ENCODE measurements at regions not wholly inside any gene's neighbourhood (a gene's known extent, or its start where the extent isn't known, plus 50 kb on each side); places are given as distances from the start of the nearest gene placed in this dataset.

DNA sequence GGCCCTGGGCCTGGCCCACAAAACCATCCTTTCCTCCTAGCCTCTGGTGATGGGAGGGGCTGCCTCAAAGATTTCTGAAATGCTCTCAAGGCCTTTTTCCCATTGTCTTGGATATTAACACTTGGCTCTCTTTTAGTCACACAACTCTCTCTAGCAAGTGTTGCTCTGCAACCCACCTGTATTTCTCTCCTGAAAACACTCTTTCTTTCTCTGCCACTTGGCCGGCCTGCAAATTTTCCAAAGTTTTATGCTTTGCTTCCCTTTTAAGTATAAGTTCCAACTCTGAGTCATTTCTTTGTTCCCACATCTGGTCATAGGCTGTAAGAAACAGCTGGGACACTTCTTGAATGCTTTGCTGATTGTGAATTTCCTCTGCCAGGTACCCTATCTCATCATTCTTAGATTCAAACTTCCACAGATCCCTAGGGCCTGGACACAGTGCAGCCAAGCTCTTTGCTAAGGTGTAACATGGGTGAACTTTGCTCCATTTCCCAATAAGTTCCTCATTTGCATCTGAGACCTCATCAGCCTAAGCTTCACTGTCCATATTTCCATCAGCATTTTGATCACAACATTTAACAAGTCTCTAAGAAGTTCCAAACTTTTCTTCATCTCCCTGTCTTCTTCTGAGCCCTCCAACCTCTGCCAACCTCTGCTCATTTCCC, 93.8 kb downstream of the TRIM29 start:
- TF ChIP-seq, protein P1, sequence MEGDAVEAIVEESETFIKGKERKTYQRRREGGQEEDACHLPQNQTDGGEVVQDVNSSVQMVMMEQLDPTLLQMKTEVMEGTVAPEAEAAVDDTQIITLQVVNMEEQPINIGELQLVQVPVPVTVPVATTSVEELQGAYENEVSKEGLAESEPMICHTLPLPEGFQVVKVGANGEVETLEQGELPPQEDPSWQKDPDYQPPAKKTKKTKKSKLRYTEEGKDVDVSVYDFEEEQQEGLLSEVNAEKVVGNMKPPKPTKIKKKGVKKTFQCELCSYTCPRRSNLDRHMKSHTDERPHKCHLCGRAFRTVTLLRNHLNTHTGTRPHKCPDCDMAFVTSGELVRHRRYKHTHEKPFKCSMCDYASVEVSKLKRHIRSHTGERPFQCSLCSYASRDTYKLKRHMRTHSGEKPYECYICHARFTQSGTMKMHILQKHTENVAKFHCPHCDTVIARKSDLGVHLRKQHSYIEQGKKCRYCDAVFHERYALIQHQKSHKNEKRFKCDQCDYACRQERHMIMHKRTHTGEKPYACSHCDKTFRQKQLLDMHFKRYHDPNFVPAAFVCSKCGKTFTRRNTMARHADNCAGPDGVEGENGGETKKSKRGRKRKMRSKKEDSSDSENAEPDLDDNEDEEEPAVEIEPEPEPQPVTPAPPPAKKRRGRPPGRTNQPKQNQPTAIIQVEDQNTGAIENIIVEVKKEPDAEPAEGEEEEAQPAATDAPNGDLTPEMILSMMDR (conservative IDR thresholded peaks at IDR 0.05; ENCODE audit: low read depth in 2 of 2), result no peak
- TF ChIP-seq EZH2 (IDR thresholded peaks at IDR 0.05; ENCODE audit: low read depth, unreplicated experiment) (no peak), EZH2phosphoT487 (IDR thresholded peaks at IDR 0.05; ENCODE audit: unreplicated experiment) (no peak), POLR2AphosphoS5 (IDR thresholded peaks at IDR 0.05; ENCODE audit: low read depth) (no peak), CREB1 (CRISPR knock-in tag; IDR thresholded peaks at IDR 0.05; ENCODE audit: low read depth) (no peak), NANOG (IDR thresholded peaks at IDR 0.05; ENCODE audit: borderline replicate concordance) (no peak), ETS1 (IDR thresholded peaks at IDR 0.05) (no peak), STAT1 (IDR thresholded peaks at IDR 0.05; ENCODE audit: unreplicated experiment) (no peak), JUNB (IDR thresholded peaks at IDR 0.05; ENCODE audit: unreplicated experiment) (no peak), ZNF114 (CRISPR knock-in tag; IDR thresholded peaks at IDR 0.05) (no peak)
- TF ChIP-seq, protein P2, sequence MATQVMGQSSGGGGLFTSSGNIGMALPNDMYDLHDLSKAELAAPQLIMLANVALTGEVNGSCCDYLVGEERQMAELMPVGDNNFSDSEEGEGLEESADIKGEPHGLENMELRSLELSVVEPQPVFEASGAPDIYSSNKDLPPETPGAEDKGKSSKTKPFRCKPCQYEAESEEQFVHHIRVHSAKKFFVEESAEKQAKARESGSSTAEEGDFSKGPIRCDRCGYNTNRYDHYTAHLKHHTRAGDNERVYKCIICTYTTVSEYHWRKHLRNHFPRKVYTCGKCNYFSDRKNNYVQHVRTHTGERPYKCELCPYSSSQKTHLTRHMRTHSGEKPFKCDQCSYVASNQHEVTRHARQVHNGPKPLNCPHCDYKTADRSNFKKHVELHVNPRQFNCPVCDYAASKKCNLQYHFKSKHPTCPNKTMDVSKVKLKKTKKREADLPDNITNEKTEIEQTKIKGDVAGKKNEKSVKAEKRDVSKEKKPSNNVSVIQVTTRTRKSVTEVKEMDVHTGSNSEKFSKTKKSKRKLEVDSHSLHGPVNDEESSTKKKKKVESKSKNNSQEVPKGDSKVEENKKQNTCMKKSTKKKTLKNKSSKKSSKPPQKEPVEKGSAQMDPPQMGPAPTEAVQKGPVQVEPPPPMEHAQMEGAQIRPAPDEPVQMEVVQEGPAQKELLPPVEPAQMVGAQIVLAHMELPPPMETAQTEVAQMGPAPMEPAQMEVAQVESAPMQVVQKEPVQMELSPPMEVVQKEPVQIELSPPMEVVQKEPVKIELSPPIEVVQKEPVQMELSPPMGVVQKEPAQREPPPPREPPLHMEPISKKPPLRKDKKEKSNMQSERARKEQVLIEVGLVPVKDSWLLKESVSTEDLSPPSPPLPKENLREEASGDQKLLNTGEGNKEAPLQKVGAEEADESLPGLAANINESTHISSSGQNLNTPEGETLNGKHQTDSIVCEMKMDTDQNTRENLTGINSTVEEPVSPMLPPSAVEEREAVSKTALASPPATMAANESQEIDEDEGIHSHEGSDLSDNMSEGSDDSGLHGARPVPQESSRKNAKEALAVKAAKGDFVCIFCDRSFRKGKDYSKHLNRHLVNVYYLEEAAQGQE (IDR thresholded peaks at IDR 0.05; ENCODE audit: unreplicated experiment), result no peak
- TF ChIP-seq, protein P3, sequence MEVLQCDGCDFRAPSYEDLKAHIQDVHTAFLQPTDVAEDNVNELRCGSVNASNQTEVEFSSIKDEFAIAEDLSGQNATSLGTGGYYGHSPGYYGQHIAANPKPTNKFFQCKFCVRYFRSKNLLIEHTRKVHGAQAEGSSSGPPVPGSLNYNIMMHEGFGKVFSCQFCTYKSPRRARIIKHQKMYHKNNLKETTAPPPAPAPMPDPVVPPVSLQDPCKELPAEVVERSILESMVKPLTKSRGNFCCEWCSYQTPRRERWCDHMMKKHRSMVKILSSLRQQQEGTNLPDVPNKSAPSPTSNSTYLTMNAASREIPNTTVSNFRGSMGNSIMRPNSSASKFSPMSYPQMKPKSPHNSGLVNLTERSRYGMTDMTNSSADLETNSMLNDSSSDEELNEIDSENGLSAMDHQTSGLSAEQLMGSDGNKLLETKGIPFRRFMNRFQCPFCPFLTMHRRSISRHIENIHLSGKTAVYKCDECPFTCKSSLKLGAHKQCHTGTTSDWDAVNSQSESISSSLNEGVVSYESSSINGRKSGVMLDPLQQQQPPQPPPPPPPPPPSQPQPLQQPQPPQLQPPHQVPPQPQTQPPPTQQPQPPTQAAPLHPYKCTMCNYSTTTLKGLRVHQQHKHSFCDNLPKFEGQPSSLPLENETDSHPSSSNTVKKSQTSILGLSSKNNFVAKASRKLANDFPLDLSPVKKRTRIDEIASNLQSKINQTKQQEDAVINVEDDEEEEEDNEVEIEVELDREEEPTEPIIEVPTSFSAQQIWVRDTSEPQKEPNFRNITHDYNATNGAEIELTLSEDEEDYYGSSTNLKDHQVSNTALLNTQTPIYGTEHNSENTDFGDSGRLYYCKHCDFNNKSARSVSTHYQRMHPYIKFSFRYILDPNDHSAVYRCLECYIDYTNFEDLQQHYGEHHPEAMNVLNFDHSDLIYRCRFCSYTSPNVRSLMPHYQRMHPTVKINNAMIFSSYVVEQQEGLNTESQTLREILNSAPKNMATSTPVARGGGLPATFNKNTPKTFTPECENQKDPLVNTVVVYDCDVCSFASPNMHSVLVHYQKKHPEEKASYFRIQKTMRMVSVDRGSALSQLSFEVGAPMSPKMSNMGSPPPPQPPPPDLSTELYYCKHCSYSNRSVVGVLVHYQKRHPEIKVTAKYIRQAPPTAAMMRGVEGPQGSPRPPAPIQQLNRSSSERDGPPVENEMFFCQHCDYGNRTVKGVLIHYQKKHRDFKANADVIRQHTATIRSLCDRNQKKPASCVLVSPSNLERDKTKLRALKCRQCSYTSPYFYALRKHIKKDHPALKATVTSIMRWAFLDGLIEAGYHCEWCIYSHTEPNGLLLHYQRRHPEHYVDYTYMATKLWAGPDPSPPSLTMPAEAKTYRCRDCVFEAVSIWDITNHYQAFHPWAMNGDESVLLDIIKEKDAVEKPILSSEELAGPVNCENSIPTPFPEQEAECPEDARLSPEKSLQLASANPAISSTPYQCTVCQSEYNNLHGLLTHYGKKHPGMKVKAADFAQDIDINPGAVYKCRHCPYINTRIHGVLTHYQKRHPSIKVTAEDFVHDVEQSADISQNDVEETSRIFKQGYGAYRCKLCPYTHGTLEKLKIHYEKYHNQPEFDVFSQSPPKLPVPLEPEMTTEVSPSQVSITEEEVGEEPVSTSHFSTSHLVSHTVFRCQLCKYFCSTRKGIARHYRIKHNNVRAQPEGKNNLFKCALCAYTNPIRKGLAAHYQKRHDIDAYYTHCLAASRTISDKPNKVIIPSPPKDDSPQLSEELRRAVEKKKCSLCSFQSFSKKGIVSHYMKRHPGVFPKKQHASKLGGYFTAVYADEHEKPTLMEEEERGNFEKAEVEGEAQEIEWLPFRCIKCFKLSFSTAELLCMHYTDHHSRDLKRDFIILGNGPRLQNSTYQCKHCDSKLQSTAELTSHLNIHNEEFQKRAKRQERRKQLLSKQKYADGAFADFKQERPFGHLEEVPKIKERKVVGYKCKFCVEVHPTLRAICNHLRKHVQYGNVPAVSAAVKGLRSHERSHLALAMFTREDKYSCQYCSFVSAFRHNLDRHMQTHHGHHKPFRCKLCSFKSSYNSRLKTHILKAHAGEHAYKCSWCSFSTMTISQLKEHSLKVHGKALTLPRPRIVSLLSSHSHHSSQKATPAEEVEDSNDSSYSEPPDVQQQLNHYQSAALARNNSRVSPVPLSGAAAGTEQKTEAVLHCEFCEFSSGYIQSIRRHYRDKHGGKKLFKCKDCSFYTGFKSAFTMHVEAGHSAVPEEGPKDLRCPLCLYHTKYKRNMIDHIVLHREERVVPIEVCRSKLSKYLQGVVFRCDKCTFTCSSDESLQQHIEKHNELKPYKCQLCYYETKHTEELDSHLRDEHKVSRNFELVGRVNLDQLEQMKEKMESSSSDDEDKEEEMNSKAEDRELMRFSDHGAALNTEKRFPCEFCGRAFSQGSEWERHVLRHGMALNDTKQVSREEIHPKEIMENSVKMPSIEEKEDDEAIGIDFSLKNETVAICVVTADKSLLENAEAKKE (CRISPR knock-in tag; IDR thresholded peaks at IDR 0.05), result no peak
